ENCODE measurements at regions not wholly inside any gene's neighbourhood (a gene's known extent, or its start where the extent isn't known, plus 50 kb on each side); places are given as distances from the start of the nearest gene placed in this dataset.

- ATAC-seq (no peak; the same call in 1 of the 3 replicates), FAIRE-seq (no peak), DNase-seq (ENCODE audit: low spot score) (no peak)
- no peak overlapping the region for H3K4me2 ChIP-seq (ENCODE audit: low read depth, low read length)
- 84% methylated on average over 31 of the region's 31 CpGs for WGBS (ENCODE audit: low lambda C conversion rate)
- intact Hi-C loops (cut with micrococcal nuclease; ENCODE audit: unreplicated experiment) (no loop called here), in situ Hi-C loops (cut with HindIII; ENCODE audit: extremely low pct_ligation_motif_present, low pct_unique_long_range_greater_than_20kb) (no loop called here)
- ChIA-PET CTCF (ENCODE audit: low intra/inter-chr PET ratio, low total read pairs) (no interaction called here), POLR2A (no interaction called here)
- H3K9ac ChIP-seq (ENCODE audit: insufficient read depth, low read depth, low read length), result no peak overlapping the region
- no peak overlapping the region for H3K27ac ChIP-seq (ENCODE audit: extremely low read length, insufficient read depth, low read length)
- H3K9me3 ChIP-seq (ENCODE audit: low read length), result no peaks in the 10 kb centered on the region
- H2AFZ ChIP-seq (ENCODE audit: low read length), result no peak overlapping the region
- peaks cover 12% of the 10 kb centered on the region for H3K4me1 ChIP-seq (ENCODE audit: insufficient read depth, low read length)
- H3K79me2 ChIP-seq (ENCODE audit: insufficient read depth, low read length), result no peaks in the 10 kb centered on the region
- H3K4me3 ChIP-seq (replicated peaks in 1 of 3; ENCODE audit: insufficient read depth in 1 of 3, low read depth in 2 of 3, low read length in 3 of 3), result no peak overlapping the region
- no peaks in the 10 kb centered on the region for H4K20me1 ChIP-seq (ENCODE audit: insufficient read depth, low read length)
- BruUV-seq (replicated peaks), result no TSS peak
- H3K36me3 ChIP-seq (replicated peaks in 1 of 2; ENCODE audit: control insufficient read depth in 1 of 2, insufficient read depth in 2 of 2, low read length in 2 of 2), result no peaks in the 10 kb centered on the region
- TF ChIP-seq GPBP1L1 (CRISPR knock-in tag; IDR thresholded peaks at IDR 0.05) (no peak), FOXA3 (CRISPR knock-in tag; IDR thresholded peaks at IDR 0.05) (no peak), ZNF850 (CRISPR knock-in tag; conservative IDR thresholded peaks at IDR 0.05) (no peak), ZNF547 (CRISPR knock-in tag; IDR thresholded peaks at IDR 0.05) (no peak), ISL2 (CRISPR knock-in tag; IDR thresholded peaks at IDR 0.05) (no peak), ZNF263 (CRISPR knock-in tag; IDR thresholded peaks at IDR 0.05) (no peak), FOXJ3 (CRISPR knock-in tag; IDR thresholded peaks at IDR 0.05; ENCODE audit: borderline replicate concordance) (no peak), ZNF724P (CRISPR knock-in tag; IDR thresholded peaks at IDR 0.05; ENCODE audit: borderline replicate concordance) (no peak), ZSCAN21 (CRISPR knock-in tag; IDR thresholded peaks at IDR 0.05; ENCODE audit: borderline replicate concordance) (no peak), ZBTB33 (CRISPR knock-in tag; IDR thresholded peaks at IDR 0.05) (peak; percentile 87), MAFK (conservative IDR thresholded peaks at IDR 0.05 in 1 of 2, IDR thresholded peaks at IDR 0.05 in 1 of 2; ENCODE audit: low read length in 2 of 2) (peak; percentile 20 to 46; a peak in 2 of 4 replicates), MAFF (IDR thresholded peaks at IDR 0.05; ENCODE audit: low read depth, low read length) (peak; percentile 52; the same call in 1 of the 2 replicates), ZSCAN12 (CRISPR knock-in tag; IDR thresholded peaks at IDR 0.05) (no peak), ZKSCAN5 (CRISPR knock-in tag; IDR thresholded peaks at IDR 0.05) (no peak), ZSCAN20 (CRISPR knock-in tag; IDR thresholded peaks at IDR 0.05; ENCODE audit: borderline replicate concordance) (no peak)
- TF ChIP-seq, protein P1, sequence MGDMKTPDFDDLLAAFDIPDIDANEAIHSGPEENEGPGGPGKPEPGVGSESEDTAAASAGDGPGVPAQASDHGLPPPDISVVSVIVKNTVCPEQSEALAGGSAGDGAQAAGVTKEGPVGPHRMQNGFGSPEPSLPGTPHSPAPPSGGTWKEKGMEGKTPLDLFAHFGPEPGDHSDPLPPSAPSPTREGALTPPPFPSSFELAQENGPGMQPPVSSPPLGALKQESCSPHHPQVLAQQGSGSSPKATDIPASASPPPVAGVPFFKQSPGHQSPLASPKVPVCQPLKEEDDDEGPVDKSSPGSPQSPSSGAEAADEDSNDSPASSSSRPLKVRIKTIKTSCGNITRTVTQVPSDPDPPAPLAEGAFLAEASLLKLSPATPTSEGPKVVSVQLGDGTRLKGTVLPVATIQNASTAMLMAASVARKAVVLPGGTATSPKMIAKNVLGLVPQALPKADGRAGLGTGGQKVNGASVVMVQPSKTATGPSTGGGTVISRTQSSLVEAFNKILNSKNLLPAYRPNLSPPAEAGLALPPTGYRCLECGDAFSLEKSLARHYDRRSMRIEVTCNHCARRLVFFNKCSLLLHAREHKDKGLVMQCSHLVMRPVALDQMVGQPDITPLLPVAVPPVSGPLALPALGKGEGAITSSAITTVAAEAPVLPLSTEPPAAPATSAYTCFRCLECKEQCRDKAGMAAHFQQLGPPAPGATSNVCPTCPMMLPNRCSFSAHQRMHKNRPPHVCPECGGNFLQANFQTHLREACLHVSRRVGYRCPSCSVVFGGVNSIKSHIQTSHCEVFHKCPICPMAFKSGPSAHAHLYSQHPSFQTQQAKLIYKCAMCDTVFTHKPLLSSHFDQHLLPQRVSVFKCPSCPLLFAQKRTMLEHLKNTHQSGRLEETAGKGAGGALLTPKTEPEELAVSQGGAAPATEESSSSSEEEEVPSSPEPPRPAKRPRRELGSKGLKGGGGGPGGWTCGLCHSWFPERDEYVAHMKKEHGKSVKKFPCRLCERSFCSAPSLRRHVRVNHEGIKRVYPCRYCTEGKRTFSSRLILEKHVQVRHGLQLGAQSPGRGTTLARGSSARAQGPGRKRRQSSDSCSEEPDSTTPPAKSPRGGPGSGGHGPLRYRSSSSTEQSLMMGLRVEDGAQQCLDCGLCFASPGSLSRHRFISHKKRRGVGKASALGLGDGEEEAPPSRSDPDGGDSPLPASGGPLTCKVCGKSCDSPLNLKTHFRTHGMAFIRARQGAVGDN (CRISPR knock-in tag; IDR thresholded peaks at IDR 0.05), result peak; percentile 10; the same call in 1 of the 2 replicates
- no peaks in the 10 kb centered on the region for H3K27me3 ChIP-seq (ENCODE audit: control insufficient read depth in 1 of 2, insufficient read depth in 2 of 2, low read length in 2 of 2)
These were observed 106.0 kb upstream of the AFDN start for GRCh38 chr6:167720456-167721285.
